RPMI7951 (cell line): ENCODE measurements at regions not wholly inside any gene's neighbourhood (a gene's known extent, or its start where the extent isn't known, plus 50 kb on each side); places are given as distances from the start of the nearest gene placed in this dataset.
A peak's percentile ranks its signal among the peaks of the same experiment; 100 is the strongest.

Source experiments
- DNase-seq: peaks from one replicate; pipeline ENCODE4 v3.0.0-alpha.2; 2012; ENCODE audit warnings: low read depth

- DNase-seq: peak; percentile 40
These were observed 266.8 kb downstream of the MN1 start for GRCh38 chr22:27534720-27535125.

GRCh38 chr22:27535452-27535851 lies 266.1 kb downstream of the MN1 start:
- DNase-seq: no peak

- DNase-seq: no peak
These were observed 264.1 kb downstream of the MN1 start for GRCh38 chr22:27537501-27537900.

- no peak for DNase-seq
These were observed 262.9 kb downstream of the MN1 start for GRCh38 chr22:27538666-27539065.

- no peak for DNase-seq
These were observed 261.3 kb downstream of the MN1 start for GRCh38 chr22:27540247-27540646.

- no peak for DNase-seq
These were observed 260.7 kb downstream of the MN1 start for GRCh38 chr22:27540656-27541396.

- DNase-seq: no peak
These were observed 259.7 kb downstream of the MN1 start for GRCh38 chr22:27541836-27542235.

GRCh38 chr22:27542602-27543001 lies 259.0 kb downstream of the MN1 start:
- DNase-seq: no peak

GRCh38 chr22:27543460-27543859 lies 258.1 kb downstream of the MN1 start:
- no peak for DNase-seq

GRCh38 chr22:27545085-27545484 lies 256.5 kb downstream of the MN1 start:
- DNase-seq: no peak

GRCh38 chr22:27546157-27546935 lies 255.2 kb downstream of the MN1 start:
- no peak for DNase-seq

- no peak for DNase-seq
These were observed 250.2 kb downstream of the MN1 start for GRCh38 chr22:27551402-27551801.

GRCh38 chr22:27552176-27552575 lies 249.4 kb downstream of the MN1 start:
- DNase-seq: no peak

GRCh38 chr22:27552863-27553262 lies 248.7 kb downstream of the MN1 start:
- DNase-seq: no peak

- peak; percentile 34 for DNase-seq
These were observed 247.3 kb downstream of the MN1 start for GRCh38 chr22:27554106-27554811.

GRCh38 chr22:27554841-27555456 lies 246.6 kb downstream of the MN1 start:
- no peak for DNase-seq

- no peak for DNase-seq
These were observed 245.2 kb downstream of the MN1 start for GRCh38 chr22:27556371-27556770.

- no peak for DNase-seq
These were observed 244.1 kb downstream of the MN1 start for GRCh38 chr22:27557286-27558008.

GRCh38 chr22:27558658-27559371 lies 242.7 kb downstream of the MN1 start:
- DNase-seq: no peak

GRCh38 chr22:27560781-27561180 lies 240.8 kb downstream of the MN1 start:
- no peak for DNase-seq
